Fibroblast of skin of back (primary cell): ENCODE measurements at regions not wholly inside any gene's neighbourhood (a gene's known extent, or its start where the extent isn't known, plus 50 kb on each side); places are given as distances from the start of the nearest gene placed in this dataset.
"Not testable (repeated sequence)": the region's sequence is repeated elsewhere in the genome, so short reads cannot be mapped to it uniquely, and the experiment has no call there.

ENCODE experiments used
- DNase-seq: peaks from one replicate; pipeline ENCODE4 v3.0.0-alpha.2; 2013

- DNase-seq: no peak
Observed at GRCh38 chr20:60171313-60171712, 213.1 kb downstream of the CDH26 start.

- no peak for DNase-seq
Observed at GRCh38 chr20:60171738-60172137, 213.5 kb downstream of the CDH26 start.

- DNase-seq: no peak
Observed at GRCh38 chr20:60172346-60172984, 214.2 kb downstream of the CDH26 start.

DNA sequence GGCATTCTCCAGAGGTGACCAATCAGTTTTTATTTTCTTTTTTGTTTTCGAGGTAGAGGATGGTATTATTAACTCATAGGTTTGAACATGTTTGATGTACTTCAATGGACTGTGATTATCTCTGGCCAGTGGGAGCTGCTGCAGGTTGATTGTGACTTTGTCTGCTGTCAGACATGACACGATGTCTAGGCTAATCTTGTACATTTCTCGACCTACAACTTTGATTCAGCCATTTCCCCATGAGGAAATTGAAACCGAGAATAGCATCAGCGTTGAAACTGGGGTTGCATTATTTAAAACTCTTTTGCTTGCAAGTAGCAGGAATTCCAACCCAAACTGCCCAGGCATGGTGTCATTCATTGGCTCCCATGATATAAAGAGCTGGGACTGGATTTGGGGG lies 218.9 kb downstream of the CDH26 start:
- no peak for DNase-seq

DNA sequence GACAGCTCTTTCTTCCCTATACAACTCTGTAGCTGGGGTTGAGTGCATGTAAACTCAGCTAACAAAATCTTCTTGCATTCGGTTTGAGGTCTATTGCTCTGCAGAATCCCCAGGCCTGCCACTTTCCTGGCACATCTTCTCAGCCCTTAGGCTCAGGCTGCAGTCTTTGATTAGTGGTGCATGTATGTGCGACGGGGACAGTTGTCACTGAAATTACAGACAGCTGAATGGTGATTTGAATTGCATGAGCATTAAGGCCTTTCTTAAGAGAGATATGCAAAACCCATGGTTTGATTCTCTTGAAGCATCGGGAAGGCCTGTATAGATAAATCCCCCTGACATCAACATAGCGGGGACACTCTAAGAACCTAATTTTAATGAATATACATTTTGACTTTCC lies 222.8 kb downstream of the CDH26 start:
- no peak for DNase-seq

DNA sequence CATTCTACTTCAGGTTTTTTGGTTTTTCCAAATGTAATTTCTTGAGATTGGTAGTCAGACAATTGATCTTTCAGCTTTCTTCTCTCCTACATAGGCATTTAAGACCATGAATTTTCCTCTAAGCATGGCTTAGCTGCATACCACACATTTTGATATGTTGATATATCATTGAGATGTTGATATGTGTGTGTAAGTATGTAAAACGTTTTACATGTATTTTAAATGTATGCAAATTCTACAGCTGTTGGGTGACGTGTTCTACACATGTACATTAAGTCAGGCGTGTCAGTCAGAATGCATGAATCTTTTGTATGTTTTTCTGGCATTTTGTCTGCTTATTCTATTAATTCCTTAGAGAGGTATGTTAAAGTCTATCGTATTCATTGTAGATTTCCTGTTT lies 228.2 kb downstream of the CDH26 start:
- DNase-seq: no peak

GRCh38 chr20:60187683-60188082 lies 229.5 kb downstream of the CDH26 start:
- no peak for DNase-seq

DNA sequence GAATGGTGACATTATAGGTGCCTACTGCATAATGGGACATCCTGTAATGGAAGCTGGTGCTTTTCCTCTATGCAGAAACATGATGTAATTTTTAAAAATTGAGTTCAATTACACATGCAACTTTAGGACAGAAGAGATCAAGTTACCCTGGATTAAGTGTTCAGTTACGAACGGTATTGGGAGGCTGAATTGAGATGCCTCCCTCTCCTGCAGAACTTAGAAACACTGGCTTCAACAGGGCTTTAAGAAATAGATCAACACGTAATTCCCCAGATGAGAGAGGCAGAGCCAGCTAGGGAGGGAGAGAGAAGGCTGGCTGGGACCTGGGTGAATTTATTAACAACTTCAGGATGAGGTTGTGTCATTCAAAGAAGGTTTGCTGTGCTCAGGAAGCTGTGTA lies 232.8 kb downstream of the CDH26 start:
- no peak for DNase-seq

GRCh38 chr20:60192326-60192725 lies 234.1 kb downstream of the CDH26 start:
- peak; percentile 46 for DNase-seq

- not testable (repeated sequence) for DNase-seq
Observed at GRCh38 chr20:60199132-60199531, 240.9 kb downstream of the CDH26 start.

GRCh38 chr20:60199866-60200265 lies 241.6 kb downstream of the CDH26 start:
- no peak for DNase-seq

DNA sequence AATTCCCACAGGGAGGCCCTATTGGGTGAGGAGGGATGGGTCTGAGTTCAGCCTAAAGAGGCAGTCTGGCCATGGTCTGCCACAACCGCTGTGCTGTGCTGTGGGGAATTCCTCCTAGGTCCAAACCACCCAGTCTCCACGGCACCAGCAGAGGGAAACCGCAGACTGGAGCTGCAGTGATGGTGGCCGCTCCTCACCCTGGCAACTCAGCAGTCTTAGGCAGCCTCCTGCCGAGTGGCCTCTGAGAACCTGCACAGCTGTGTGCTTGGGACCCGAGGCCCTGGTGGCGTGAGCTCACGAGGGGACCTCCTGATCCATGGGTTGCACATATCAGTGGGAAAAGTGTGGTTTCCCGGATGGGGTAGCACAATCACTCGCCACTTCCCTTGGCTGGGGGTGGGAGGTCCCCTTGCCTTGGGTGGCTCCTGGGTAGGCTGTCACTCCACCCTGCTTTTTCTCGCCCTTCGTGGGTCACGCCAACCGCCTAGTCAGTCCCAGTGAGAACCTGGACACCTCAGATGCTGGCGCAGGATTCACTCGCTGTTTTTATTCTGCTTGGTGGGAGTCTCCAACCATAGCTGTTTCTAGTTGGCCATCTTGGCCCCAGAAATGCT lies 242.2 kb downstream of the CDH26 start:
- DNase-seq: no peak

DNA sequence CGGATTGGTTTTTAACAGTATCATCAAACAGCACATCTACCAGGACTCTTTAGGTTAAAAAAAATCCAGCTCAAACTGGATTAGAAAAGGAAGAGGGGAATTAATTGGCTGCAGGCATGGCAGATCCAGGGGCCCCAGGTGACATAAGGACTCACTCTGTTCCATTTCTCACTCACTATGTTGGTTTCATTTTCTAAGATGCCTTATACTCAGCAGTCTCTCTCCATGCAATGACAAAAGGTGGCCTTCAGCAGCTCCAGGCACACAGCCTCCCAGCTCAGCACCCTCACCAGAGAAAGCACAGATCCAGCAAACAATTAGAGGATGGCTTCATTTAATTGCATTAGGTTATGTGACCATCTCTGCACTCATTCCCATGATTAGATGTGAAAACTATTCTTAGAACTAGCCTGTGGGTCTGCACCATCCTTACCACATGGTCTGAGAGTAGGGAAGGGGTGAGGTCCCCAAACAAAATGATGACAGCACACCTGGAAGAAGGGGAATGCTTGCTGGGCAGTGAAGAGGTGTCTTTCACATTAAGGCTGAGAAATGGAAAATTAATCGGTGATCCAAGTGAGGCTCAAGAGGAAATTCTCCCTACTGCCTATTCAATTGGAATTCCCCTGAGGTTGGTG lies 243.1 kb downstream of the CDH26 start:
- DNase-seq: no peak

- DNase-seq: no peak
Observed at GRCh38 chr20:60202046-60202445, 243.8 kb downstream of the CDH26 start.

- no peak for DNase-seq
Observed at GRCh38 chr20:60203451-60203850, 245.2 kb downstream of the CDH26 start.

DNA sequence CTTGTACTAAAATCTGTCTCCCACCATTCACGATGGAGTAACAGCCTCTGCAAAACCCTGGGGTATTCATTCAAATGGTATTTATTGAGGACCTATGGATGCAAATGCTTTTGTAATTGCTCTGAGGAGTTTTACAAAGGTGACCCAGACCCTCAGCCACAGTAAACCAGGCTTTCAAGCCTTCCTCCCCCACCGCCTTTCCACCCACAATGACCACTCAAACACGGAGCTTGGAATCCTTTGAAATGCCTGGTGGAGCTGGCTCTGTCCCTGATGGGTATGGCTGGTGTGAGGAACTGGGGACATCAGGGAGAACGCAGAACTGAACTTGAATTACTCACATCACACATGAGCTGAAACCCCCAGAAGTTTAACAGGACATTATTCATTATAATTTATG lies 246.4 kb downstream of the CDH26 start:
- DNase-seq: no peak

DNA sequence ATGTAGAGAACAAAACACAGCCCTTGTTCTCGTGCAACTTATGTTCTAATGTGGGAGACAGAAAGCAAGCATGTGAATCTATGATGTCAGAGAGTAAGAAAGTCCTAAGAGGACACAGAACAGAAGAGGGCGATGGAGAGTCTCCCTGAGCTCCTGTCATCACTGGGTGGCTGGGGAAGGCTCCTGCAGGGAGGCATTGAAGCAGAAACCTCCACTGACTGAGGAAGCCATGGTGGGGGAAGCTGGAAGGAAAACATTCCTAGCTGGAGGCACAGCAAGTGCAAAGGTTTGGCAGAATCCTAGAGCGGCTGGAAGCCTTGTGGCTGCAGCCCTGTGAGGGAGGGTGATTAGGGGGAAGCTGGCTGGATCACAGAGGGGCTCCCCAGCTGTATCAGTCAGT lies 248.0 kb downstream of the CDH26 start:
- peak; percentile 60 for DNase-seq

DNA sequence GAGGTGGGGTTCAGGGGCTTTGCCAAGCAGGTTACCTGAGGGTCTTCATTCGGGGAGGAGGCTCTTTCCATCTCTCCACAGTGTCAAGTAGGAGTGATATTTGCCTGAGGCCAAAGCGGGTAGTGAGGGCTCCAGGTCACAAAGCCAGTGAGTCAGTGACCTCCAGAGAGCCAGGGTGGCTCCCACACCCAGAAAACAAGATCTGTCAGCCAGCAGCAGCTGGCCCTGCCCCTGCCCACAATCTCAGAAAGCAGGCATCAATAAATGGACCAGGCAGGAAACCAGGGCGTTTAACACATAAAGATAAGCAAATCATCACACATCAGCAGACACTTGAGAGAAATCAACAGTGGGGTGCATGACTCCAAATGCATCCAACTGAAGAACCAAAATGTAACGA lies 250.8 kb downstream of the CDH26 start:
- DNase-seq: no peak

GRCh38 chr20:60210779-60211617 lies 252.8 kb downstream of the CDH26 start:
- DNase-seq: peak; percentile 47

DNA sequence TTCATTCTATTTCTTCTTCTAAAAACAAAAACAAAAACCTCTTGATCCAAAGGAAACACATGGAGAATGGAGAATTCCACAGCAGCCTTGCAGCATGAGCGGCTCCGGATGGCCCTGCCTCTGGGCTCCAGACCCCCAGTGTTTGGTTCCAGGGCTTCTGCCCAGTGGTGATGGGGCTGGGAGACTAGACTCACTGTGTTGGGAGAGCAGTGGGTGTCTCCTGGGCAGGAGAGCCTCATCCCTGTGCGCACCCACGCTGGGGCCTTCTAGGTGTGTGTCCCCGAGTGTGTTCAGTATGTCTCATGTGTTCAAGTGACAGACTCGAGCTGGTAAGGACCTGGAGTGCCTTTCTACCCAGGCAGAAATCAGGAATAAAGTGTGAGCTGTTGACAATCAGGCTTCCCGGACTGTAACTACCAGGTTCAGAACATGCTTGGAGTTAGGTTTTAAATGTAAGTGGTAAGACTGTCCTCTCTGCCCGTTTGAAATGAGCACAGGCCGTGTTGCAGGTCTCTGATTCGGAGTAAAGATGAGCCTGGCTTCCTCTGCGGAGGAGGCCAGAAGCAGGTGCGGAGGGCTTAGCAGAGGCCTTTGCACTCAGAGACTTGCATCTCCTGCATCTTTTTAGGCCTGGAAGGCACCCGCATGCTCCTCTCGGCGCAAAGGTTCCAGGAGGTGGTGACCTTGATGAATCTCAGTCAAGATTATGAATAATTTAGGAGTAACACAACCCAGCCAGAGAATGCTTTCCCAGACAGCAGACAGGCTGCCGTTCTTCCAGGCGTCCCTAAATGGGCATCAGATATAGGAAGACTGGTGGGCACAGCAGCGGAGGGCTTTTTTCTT lies 253.6 kb downstream of the CDH26 start:
- no peak for DNase-seq

DNA sequence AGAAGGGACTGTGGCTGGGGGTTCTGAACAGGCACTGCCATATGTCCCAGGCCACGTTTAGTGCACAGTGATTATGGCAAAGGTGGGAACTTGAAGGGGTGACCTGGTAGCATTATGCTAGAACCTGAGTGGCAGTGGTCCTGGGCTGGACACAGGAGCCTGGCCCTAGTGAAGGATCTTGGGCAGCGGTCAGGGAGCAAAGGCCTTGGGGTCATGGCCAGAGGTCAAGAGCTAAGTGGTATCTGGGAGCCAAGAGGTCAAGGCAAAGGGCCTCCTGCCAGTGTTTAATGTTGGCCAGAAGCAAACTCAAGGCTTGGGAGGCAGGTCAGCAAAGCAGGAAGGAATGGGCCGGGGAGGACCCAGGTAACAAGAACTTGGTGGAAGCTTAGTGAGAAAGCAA lies 254.5 kb downstream of the CDH26 start:
- no peak for DNase-seq

DNA sequence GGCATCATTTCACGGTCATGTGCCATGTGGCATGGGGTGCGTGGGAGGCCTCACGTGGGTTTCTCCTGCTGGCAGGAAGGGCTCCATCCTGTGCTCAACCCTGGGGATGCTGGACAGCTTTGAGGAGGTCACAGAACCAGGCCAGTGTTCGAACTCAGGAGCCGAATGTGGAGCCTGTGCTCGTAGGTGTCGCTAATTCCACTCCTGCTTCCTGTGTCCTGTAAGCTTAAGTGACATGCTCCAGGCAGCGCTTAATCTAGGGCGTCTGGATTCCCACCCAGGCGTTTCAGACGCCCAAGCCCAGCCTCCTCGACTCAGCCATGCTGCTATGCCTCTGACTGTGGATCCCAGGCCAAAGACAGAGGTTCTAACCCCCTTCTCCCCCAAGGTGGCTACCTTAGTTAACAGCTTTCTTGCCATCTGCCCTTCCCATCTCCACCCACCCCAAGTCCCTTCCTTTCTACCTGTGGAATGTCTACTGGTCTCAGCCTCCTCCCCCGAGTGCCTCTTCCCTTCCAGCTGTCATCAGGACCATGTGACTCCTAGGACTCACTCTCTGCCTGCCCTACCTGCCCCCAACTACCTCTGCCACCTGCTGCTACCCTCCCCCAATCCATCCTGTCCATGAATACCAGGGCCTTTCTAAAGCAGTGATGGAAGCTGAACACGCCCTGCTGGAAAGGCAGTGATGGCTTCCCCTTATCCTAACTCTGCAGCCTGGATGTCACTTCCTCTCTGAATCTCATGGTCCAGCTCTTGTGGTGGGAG lies 255.1 kb downstream of the CDH26 start:
- no peak for DNase-seq
